ENCODE measurements at regions not wholly inside any gene's neighbourhood (a gene's known extent, or its start where the extent isn't known, plus 50 kb on each side); places are given as distances from the start of the nearest gene placed in this dataset.
"Not testable (repeated sequence)": the region's sequence is repeated elsewhere in the genome, so short reads cannot be mapped to it uniquely, and the experiment has no call there.

DNA sequence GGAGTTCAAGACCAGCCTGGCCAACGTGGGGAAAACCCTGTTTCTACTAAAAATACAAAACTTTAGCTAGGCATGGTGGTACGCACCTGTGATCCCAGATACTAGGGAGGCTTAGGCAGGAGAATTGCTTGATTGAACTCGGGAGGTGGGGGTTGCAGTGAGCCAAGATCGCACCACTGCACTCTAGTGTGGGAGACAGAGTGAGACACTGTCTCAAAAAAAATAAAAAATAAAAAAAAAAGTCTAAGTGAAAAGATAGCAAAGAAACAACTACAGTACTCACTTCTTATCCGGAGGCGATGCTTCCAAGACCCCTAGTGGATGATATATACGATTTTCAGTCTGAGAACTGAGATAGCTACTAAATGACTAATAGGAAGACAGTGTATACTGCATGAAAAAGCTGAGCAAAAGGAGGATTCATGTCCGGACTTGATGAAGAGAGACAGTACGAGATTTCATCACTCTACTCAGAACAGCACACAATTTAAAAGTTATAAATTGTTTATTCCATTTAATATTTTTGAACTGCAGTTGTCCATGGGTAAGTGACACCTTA lies 138.7 kb upstream of the GOLGA6L6 start:
- DNase-seq (ENCODE audit: low read depth in 3 of 3) = not testable (repeated sequence)

DNA sequence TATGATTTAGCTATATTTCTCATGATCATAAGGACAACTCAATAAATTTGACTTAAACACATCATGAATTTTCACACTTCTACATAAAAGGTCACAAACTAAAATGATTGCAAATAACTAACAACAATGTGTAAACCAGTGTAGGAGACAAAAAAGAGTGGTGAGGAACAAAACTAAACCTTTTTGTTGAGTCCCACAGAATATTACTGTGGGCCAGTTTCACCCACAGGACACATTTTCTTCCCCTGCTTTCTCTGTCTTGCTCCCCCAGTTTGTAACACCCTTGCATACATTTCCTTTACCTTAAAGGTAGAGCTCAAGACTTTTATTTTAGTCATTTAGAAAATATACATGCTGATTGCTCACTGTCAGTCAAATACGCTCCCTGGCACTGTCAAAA lies 130.9 kb upstream of the GOLGA6L6 start:
- no peak for DNase-seq (ENCODE audit: low read depth in 3 of 3)

DNA sequence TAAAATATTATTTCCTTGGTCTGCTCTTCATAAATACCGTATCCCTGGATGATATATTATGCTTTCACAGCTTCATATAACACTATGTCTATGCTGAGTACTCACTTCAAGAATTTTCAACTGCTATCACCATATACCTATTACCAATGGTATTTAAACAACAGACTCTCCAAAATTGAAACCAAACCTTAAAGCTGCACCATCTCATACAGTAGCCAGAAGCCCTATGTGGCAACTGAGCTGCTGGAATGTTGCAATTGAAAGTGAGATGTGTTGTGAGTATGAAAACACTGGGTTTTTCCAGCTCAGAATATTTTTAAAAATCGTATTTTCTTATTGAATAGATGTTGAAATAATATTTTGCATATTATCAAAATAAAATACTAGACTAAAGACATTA lies 130.1 kb upstream of the GOLGA6L6 start:
- no peak for DNase-seq (ENCODE audit: low read depth in 3 of 3)

DNA sequence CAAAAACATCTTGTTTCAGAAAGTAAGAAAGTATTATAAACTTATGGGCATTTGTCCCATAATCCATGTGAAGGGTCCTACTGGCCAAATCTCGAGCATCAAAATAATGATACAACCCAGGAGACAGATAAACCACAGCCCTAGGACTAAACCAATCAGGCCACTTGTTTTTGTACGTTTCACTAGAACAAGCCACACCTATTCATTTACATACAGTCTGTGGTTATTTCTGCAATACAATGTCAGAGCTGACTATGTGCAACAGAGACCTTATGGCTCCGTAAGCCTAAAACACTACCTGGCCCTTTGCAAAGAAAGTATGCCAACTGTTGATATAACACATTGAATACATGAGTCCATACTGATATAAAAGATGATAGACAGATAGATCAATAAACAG lies 124.8 kb upstream of the GOLGA6L6 start:
- DNase-seq (ENCODE audit: low read depth in 3 of 3) = not testable (repeated sequence)

DNA sequence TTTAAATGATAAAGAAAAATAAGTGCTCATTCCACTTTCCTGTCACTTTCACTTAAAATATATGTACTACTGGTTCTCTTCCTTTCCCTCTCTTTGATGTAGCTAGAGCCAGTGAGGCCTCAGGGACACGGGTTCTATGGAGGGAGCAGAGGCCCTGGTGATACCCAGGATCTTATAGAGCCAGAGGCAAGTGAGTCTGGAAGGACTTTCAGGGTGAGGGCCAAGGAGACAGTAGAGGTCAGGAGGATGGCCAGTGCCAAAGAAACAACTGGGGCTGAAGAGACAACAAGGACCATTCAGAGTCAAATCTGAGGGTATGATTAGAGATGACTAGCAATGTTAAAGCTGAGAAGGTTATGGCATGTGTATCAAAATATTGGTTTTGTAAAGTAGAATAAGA lies 124.1 kb upstream of the GOLGA6L6 start:
- no peak for DNase-seq (ENCODE audit: low read depth in 3 of 3)

DNA sequence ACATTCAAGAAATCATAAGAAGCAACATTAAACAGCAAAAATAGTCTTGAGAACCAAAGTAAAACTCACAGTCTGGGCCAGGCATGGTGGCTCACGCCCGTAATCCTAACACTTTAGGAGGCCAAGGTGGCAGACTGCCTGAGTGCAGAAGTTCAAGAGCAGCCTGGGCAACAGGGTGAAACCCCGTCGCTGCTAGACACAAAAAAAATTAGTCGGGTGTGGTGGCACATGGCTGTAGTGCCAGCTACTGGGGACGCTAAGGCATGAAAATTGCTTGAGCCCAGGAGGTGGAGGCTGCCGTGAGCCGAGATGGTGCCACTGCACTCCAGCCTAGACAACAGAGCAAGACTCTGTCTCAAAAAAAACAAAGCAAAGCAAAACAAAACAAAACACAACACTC lies 117.7 kb upstream of the GOLGA6L6 start:
- no peak for DNase-seq (ENCODE audit: low read depth in 3 of 3)

DNA sequence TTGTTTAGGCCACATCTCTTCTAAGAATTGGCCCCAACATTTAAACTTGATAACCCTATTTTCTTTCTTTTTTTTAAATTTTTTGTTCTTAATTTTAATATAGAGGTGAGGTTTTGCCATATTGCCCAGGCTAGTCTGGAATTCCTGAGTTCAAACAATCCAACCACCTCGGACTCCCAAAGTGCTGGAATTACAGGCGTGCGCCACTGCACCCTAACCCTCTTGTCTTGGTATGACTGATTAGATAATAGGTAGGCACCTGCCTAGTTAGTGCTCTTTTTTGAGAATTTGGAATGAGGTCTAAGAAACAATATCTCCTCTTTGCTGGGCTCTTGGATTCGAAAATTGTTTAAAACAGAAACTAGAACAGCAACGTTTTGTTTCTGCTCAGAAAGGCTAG lies 116.4 kb upstream of the GOLGA6L6 start:
- no peak for DNase-seq (ENCODE audit: low read depth in 3 of 3)

DNA sequence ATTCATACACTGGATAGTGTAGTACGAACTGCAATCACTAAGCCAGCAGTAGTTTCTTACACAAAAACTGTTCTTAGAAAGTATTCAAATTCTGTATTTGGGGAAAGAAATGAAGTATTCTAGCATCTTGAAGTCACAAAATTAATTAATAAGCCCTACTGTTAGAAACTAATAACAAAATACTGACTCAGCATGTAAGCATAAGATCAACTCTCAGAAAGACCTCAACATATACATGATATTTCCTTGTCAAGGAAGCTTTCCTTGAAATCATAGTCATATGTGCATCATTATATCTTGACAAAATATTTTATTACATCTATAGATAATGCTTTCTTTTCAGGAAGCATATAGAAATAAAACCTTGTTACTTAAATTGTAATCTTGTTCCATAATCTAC lies 115.5 kb upstream of the GOLGA6L6 start:
- no peak for DNase-seq (ENCODE audit: low read depth in 3 of 3)

DNA sequence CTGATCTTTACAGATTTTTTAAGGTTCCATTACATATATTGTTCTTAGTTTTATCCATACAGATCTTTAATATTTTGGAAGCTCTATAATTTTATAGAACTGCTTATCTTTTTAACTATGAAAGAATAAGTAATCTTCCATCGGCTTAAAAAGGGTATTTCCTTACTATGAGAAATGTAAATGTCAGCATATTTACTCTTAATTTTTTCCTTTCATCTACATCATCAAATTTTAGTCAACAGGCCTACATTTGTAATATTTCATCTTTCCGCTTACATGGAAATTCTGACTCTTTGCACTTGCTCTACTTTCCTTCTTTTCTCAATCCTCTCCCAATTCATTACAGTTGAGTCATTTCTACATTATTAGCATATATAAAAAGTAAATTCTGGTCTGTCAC lies 111.3 kb upstream of the GOLGA6L6 start:
- DNase-seq (ENCODE audit: low read depth in 3 of 3) = no peak

DNA sequence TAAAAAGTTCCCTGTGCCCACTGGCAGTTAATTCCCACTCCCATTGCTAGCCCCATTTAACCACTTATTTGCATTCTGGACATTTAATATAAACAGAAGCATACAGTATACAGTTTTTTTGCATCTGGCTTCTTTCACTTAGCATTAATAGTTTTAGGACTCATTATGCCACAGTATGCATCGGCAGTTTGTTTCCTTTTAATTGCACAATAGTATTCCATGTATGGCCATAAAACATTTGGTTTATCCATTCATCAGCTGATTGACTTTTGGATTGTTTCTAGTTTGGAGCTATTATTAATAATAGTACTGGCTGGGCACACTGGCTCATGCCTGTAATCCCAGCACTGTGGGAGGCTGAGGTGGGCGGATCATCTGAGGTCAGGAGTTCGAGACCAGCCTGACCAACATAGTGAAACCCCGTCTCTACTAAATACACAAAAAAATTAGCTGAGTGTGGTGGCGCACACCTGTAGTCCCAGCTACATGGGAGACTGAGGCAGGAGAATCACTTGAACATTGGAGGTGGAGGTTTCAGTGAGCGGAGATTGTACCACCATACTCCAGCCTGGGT lies 106.9 kb upstream of the GOLGA6L6 start:
- DNase-seq (ENCODE audit: low read depth in 3 of 3) = not testable (repeated sequence)

DNA sequence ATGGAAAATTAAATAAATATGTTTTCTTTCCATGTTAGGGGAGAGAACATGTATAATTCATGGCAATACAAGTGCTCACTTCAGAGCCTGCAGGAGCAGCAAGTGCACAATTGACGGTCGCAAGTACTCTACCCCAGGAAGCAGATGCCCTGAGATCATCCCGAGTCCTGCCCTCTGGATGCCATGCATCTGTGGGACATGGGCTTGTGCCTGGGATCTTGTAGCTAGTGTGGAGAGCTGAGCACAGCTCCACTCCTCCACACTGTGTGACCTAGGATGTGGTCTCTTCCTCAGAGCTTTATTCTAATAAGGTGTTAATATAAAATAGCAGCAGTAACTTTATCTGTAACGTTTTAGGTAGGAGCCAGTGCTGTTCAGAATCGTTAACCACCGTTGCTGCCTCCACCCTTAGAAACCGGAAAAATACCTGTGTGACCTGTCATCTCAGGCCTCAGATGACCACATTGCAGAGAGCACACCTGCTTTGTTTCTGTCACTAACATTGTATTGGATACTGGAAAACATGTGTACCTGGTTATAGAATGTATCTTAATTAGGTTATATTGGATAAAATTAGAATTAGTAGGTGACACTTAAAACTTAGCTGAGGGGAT lies 105.0 kb upstream of the GOLGA6L6 start:
- no peak for DNase-seq (ENCODE audit: low read depth in 3 of 3)

DNA sequence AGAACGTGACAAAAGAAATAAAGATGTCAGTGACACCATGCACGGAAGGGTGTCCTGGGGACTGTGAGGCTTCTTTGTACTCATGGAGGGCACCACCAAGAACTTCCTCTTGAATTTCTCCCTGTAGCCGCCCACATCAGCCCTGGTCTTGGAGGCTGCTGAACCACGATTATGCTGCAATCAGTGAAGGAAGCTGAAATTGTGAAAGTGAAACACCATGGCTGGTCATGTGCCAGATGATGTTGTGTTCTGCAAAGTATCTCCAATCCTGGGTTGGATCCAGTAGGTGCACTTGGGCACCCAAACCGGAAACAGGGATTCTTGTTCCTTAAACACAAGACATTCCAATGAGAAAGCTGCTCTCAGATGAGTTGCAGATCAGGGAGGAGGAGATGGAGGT lies 104.4 kb upstream of the GOLGA6L6 start:
- no peak for DNase-seq (ENCODE audit: low read depth in 3 of 3)

DNA sequence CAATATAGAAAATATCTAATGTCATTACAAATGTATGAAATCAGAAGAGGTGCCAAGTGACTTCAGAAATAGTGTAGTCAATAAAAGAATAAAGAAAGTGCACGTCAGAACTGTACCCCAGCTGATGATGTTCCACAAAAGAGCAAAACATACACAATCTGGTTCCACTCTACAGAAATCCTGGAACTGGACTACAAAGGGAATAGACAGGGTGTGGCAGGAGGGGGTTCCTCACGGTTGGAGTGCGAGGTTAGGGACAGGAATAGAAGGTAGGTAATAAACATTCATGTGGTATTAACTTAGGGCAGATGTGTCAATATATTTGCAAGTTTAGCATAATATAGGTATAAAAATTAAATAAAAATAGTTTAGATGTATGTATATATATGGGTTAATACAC lies 103.3 kb upstream of the GOLGA6L6 start:
- DNase-seq (ENCODE audit: low read depth in 3 of 3) = no peak

DNA sequence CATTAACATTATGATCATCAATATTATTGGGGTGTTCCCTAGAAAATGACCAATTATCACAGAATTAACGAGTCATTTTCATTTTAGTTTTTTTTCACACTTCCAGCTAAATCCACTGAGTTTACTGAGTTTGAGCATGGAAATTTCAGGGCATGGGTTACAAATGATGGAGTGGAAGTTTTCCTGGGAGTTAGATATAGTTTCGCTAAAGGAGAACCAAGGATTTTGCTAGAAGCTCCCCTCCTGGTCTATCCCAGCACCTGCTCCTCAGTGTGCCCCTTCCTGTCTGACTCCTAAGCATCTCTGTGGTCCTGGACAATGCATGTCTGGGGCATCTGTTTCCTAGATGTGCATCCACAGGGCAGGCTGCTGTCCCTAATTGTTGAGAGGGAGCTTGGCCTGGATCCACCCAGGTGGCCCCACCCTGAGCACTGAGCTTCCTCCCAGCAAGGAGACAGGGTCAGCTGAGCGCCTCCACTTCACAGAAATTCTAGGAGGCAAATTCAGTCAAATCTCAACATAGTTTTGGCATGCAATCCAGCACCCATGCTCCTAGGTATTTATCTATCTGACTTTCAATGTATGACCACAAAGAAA lies 102.3 kb upstream of the GOLGA6L6 start:
- DNase-seq (ENCODE audit: low read depth in 3 of 3) = no peak

DNA sequence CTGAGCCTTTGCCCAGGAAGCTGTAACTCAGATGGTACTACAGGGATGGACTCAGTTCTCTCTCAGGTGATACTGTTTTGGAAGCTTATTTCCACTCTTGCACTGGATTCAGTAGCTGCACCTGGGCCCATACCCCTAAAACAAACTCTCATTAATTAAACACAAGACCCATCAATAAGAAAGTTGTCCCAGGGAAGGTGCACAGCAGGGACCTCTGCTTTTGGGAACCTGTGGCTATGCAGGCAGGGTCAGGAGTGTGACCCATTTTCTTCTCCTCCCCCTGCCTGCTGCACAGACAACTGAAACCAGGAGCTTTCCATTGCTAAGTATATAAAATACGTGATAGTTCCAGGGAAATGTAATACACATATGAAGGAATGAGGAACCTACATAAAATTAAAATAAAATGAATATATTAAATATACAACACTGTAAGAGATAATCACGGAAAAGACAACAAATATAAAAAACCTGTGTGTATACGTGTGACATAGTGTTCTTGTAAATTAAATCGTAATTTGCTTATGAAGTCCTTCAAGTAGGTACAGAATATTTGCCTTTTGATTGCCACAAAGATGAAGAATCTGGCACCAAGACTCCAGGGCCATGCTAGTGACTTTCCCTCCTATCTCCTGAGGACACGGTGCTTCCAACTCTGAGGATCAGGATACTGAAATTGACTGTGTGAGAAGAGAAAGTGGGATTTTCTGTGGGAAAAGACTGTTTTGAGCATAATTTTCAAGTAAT lies 101.6 kb upstream of the GOLGA6L6 start:
- no peak for DNase-seq (ENCODE audit: low read depth in 3 of 3)

DNA sequence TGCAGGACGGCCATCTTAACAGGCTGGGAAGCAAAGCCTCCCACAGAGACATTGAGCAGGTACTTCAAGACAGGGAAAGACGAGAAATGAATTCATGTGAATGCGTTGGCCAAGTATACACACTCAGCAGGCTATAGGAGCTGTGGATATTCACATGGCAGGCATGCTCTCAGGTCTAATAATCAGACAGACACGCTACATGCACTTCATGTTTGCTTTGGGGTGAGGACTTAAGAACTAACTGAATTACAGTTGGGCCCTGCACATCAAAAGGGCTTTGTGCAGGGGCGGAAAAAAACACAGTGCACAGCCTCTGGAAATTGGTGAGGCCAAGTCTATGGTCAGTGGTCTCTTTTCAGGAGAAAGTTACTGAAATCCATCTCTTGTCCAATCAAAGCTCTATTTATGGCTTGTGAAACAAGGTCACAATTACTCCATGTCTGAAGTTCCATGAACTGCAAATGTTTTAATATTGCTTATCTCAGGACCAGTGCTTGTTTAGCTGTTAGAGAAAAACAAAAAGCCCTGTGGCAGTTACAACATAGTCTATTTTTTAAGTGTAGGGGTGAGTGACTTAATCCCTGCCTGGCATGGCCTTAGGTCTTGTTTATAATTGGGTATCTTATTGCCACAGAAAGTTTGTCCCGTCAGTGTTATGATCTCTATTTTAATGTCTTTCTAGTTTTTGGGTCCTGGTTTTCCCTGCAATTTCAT lies 100.6 kb upstream of the GOLGA6L6 start:
- no peak for DNase-seq (ENCODE audit: low read depth in 3 of 3)

DNA sequence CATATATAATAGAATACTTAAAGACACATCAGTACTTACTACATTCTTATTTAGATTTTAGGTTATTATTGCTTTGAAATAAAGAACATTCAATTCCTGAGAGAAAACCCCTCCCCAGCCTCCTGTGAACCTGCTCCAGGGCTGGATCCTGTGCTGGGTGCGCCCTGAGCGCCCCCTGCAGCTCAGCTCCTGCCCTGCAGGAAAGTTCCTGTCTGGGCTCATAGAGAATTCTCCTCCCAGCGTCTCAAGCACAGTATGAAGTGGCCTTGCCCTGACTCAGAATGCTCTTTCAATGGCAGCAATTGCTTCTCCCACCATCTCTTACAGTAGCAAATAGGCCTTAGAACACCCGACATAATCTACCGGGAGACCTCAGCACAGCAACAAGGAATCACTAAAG lies 98.8 kb upstream of the GOLGA6L6 start:
- DNase-seq (ENCODE audit: low read depth in 3 of 3) = not testable (repeated sequence)

DNA sequence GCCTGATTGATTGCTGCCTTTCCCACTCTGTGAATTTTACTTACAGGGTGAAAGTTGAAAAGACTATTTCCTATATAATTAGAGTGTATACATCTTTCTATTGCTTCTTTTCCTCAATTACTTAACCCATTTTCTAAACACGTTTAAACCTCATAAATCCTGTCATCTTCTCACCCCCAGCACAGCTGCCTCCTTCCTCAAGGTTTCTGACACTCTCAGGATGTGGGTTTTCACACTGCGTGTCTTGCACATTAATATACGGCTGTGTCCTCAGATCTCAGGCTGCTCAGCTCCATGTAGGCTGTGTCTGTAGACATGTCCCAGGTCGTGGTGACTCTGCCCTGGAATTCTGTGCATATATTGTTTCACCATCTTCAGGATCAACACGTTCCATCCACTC lies 97.6 kb upstream of the GOLGA6L6 start:
- DNase-seq (ENCODE audit: low read depth in 3 of 3) = not testable (repeated sequence)

DNA sequence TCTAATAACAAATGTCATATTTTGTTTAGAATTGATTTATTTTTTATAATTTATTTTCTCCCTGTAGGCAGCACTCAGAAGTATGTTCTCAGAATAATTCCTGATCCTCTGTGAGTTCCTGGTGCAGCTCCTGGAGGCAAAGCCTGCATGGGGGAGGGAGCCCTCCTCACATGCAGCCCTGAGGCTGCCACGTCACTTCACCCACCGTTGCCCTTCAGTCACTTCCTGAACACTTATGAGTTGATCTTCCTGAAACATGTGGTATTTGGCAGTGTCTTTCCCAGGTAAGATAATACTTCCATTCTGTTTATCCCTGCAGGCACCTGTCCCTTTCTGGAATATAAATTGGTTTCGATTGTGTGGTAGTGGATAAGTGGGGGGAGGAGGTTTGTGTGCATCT lies 95.9 kb upstream of the GOLGA6L6 start:
- not testable (repeated sequence) for DNase-seq (ENCODE audit: low read depth in 3 of 3)

DNA sequence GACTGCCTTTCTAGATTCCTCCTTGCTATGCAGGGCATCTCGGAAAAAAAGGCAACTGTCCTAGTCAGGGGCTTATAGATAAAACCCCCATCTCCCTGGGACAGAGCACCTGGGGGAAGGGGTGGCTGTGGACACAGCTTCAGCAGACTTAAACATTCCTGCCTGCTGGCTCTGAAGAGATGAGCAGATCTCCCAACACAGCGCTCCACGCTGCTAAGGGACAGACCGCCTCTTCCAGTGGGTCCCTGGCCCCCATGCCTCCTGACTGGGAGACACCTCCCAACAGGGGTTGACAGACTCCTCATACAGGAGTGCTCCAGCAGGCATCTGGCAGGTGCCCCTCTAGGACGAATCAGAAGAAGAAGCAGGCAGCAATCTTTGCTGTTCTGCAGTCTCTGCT lies 87.9 kb upstream of the GOLGA6L6 start:
- DNase-seq (ENCODE audit: low read depth in 3 of 3) = not testable (repeated sequence)

DNA sequence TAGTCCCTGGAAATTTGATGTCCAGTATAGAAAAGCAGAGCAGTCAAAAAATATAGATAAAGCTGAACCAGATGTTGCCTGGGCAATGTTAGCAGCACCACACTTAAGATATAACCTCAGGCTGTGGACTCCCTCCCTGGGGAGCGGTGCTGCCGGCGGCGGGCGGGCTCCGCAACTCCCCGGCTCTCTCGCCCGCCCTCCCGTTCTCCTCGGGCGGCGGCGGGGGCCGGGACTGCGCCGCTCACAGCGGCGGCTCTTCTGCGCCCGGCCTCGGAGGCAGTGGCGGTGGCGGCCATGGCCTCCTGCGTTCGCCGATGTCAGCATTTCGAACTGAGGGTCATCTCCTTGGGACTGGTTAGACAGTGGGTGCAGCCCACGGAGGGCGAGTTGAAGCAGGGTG lies 86.9 kb upstream of the GOLGA6L6 start:
- DNase-seq (ENCODE audit: low read depth in 3 of 3) = not testable (repeated sequence)

DNA sequence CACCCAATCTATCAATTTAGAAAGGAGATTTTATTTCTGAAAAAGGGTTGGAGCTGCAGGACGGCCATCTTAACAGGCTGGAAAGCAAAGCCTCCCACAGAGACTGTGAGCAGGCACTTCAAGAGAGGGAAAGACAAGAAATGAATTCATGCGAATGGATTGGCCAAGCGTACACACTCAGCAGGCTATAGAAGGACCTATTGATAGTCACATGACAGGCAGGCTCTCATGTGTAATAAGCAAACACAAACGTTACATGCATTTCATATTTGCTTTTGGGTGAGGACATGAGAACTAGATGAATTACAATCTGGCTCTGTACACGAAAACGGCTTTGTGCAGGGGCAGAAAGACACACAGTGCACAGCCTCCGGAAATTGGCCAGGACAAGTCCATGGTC lies 83.9 kb upstream of the GOLGA6L6 start:
- DNase-seq (ENCODE audit: low read depth in 3 of 3) = not testable (repeated sequence)
